Activated naive CD4-positive, alpha-beta T cell treated with anti-CD3 and anti-CD28 coated beads, Interleukin-2, amount 50 U/mL, for 24 hours (primary cell): ENCODE measurements at regions not wholly inside any gene's neighbourhood (a gene's known extent, or its start where the extent isn't known, plus 50 kb on each side); places are given as distances from the start of the nearest gene placed in this dataset.
"Not testable (repeated sequence)": the region's sequence is repeated elsewhere in the genome, so short reads cannot be mapped to it uniquely, and the experiment has no call there.

ENCODE experiments used
- H3K27ac Mint-ChIP-seq: one replicate; pipeline ENCODE4 v1.8.0; 2021; ENCODE audit warnings: mild to moderate bottlenecking, mixed read lengths
- H3K27me3 Mint-ChIP-seq: one replicate; pipeline ENCODE4 v1.8.0; 2021; ENCODE audit warnings: mixed read lengths
- H3K36me3 Mint-ChIP-seq: one replicate; pipeline ENCODE4 v1.8.0; 2021; ENCODE audit warnings: mixed read lengths
- H3K4me1 Mint-ChIP-seq: one replicate; pipeline ENCODE4 v1.8.0; 2021; ENCODE audit warnings: mixed read lengths
- H3K4me3 Mint-ChIP-seq: one replicate; pipeline ENCODE4 v1.8.0; 2021; ENCODE audit warnings: mild to moderate bottlenecking, mixed read lengths
- H3K9me3 Mint-ChIP-seq: one replicate; pipeline ENCODE4 v1.8.0; 2021; ENCODE audit warnings: mixed read lengths

GRCh38 chr7:114364151-114364550 is 50.5 kb upstream of the FOXP2 start:
- Mint-ChIP-seq H3K4me3 (no peak overlapping the region), H3K9me3 (no peaks in the 10 kb centered on the region), H3K27me3 (no peaks in the 10 kb centered on the region), H3K4me1 (no peaks in the 10 kb centered on the region), H3K36me3 (no peaks in the 10 kb centered on the region), H3K27ac (no peak overlapping the region)

- H3K36me3 Mint-ChIP-seq: no peaks in the 10 kb centered on the region
- no peak overlapping the region for H3K4me3 Mint-ChIP-seq
- no peak overlapping the region for H3K27ac Mint-ChIP-seq
- no peaks in the 10 kb centered on the region for H3K27me3 Mint-ChIP-seq
- H3K9me3 Mint-ChIP-seq: no peaks in the 10 kb centered on the region
- no peaks in the 10 kb centered on the region for H3K4me1 Mint-ChIP-seq
These were observed 51.3 kb upstream of the FOXP2 start for GRCh38 chr7:114363292-114363691.

GRCh38 chr7:114358911-114359310 is 55.7 kb upstream of the FOXP2 start:
- H3K9me3 Mint-ChIP-seq: no peaks in the 10 kb centered on the region
- H3K4me1 Mint-ChIP-seq: no peaks in the 10 kb centered on the region
- no peak overlapping the region for H3K27ac Mint-ChIP-seq
- no peak overlapping the region for H3K4me3 Mint-ChIP-seq
- H3K27me3 Mint-ChIP-seq: no peaks in the 10 kb centered on the region
- H3K36me3 Mint-ChIP-seq: no peaks in the 10 kb centered on the region

GRCh38 chr7:114356133-114356532 is 58.5 kb upstream of the FOXP2 start:
- Mint-ChIP-seq H3K27me3 (no peaks in the 10 kb centered on the region), H3K27ac (no peak overlapping the region), H3K36me3 (no peaks in the 10 kb centered on the region), H3K4me3 (no peak overlapping the region), H3K4me1 (no peaks in the 10 kb centered on the region), H3K9me3 (no peaks in the 10 kb centered on the region)

- H3K9me3 Mint-ChIP-seq: no peaks in the 10 kb centered on the region
- H3K27ac Mint-ChIP-seq: no peak overlapping the region
- H3K27me3 Mint-ChIP-seq: no peaks in the 10 kb centered on the region
- no peak overlapping the region for H3K4me3 Mint-ChIP-seq
- no peaks in the 10 kb centered on the region for H3K4me1 Mint-ChIP-seq
- H3K36me3 Mint-ChIP-seq: no peaks in the 10 kb centered on the region
These were observed 60.3 kb upstream of the FOXP2 start for GRCh38 chr7:114354306-114354705.

GRCh38 chr7:114345494-114345893 is 69.1 kb upstream of the FOXP2 start:
- H3K36me3 Mint-ChIP-seq: no peaks in the 10 kb centered on the region
- H3K27ac Mint-ChIP-seq: no peak overlapping the region
- no peaks in the 10 kb centered on the region for H3K4me1 Mint-ChIP-seq
- H3K4me3 Mint-ChIP-seq: no peak overlapping the region
- H3K9me3 Mint-ChIP-seq: peaks cover 6% of the 10 kb centered on the region
- peaks cover 2% of the 10 kb centered on the region for H3K27me3 Mint-ChIP-seq

- H3K4me1 Mint-ChIP-seq: no peaks in the 10 kb centered on the region
These were observed 70.5 kb upstream of the FOXP2 start for GRCh38 chr7:114343949-114344708.

GRCh38 chr7:114342431-114343179 is 72.0 kb upstream of the FOXP2 start:
- Mint-ChIP-seq H3K27ac (no peak overlapping the region), H3K4me3 (no peak overlapping the region), H3K4me1 (no peaks in the 10 kb centered on the region), H3K27me3 (peaks cover 2% of the 10 kb centered on the region), H3K9me3 (peaks cover 6% of the 10 kb centered on the region), H3K36me3 (no peaks in the 10 kb centered on the region)

More at GRCh38 chr7:114343949-114344708, 70.5 kb upstream of the FOXP2 start:
- Mint-ChIP-seq H3K27me3 (peaks cover 2% of the 10 kb centered on the region), H3K27ac (no peak overlapping the region), H3K36me3 (no peaks in the 10 kb centered on the region), H3K9me3 (peaks cover 6% of the 10 kb centered on the region), H3K4me3 (no peak overlapping the region)

- H3K27ac Mint-ChIP-seq: no peak overlapping the region
- no peaks in the 10 kb centered on the region for H3K4me1 Mint-ChIP-seq
- no peaks in the 10 kb centered on the region for H3K36me3 Mint-ChIP-seq
- H3K4me3 Mint-ChIP-seq: no peak overlapping the region
- peaks cover 6% of the 10 kb centered on the region for H3K9me3 Mint-ChIP-seq
- H3K27me3 Mint-ChIP-seq: peaks cover 2% of the 10 kb centered on the region
These were observed 73.0 kb upstream of the FOXP2 start for GRCh38 chr7:114341648-114342047.

- Mint-ChIP-seq H3K36me3 (no peaks in the 10 kb centered on the region), H3K4me1 (no peaks in the 10 kb centered on the region), H3K27me3 (no peaks in the 10 kb centered on the region), H3K27ac (no peak overlapping the region), H3K9me3 (no peaks in the 10 kb centered on the region), H3K4me3 (no peak overlapping the region)
These were observed 79.6 kb upstream of the FOXP2 start for GRCh38 chr7:114334989-114335388.

GRCh38 chr7:114329458-114329857 is 85.2 kb upstream of the FOXP2 start:
- H3K4me1 Mint-ChIP-seq, H3K27ac Mint-ChIP-seq, H3K36me3 Mint-ChIP-seq, H3K9me3 Mint-ChIP-seq, H3K27me3 Mint-ChIP-seq, H3K4me3 Mint-ChIP-seq: not testable (repeated sequence)

- Mint-ChIP-seq H3K4me1 (no peaks in the 10 kb centered on the region), H3K27me3 (no peaks in the 10 kb centered on the region), H3K36me3 (no peaks in the 10 kb centered on the region), H3K27ac (no peak overlapping the region), H3K9me3 (peaks cover 4% of the 10 kb centered on the region), H3K4me3 (no peak overlapping the region)
These were observed 97.0 kb upstream of the FOXP2 start for GRCh38 chr7:114317450-114318098.

- Mint-ChIP-seq H3K9me3 (peaks cover 4% of the 10 kb centered on the region), H3K36me3 (no peaks in the 10 kb centered on the region), H3K27me3 (no peaks in the 10 kb centered on the region), H3K4me3 (no peak overlapping the region), H3K27ac (no peak overlapping the region), H3K4me1 (no peaks in the 10 kb centered on the region)
These were observed 102.0 kb upstream of the FOXP2 start for GRCh38 chr7:114312649-114313048.

- no peaks in the 10 kb centered on the region for H3K9me3 Mint-ChIP-seq
- no peaks in the 10 kb centered on the region for H3K27me3 Mint-ChIP-seq
- H3K27ac Mint-ChIP-seq: no peak overlapping the region
- no peaks in the 10 kb centered on the region for H3K36me3 Mint-ChIP-seq
- H3K4me1 Mint-ChIP-seq: no peaks in the 10 kb centered on the region
- H3K4me3 Mint-ChIP-seq: no peak overlapping the region
These were observed 104.1 kb upstream of the FOXP2 start for GRCh38 chr7:114310345-114311110.

GRCh38 chr7:114309729-114310128 is 104.9 kb upstream of the FOXP2 start:
- Mint-ChIP-seq H3K36me3 (no peaks in the 10 kb centered on the region), H3K9me3 (no peaks in the 10 kb centered on the region), H3K4me3 (no peak overlapping the region), H3K27ac (no peak overlapping the region), H3K27me3 (no peaks in the 10 kb centered on the region), H3K4me1 (no peaks in the 10 kb centered on the region)
